HepG2 (cell line): ENCODE measurements at regions not wholly inside any gene's neighbourhood (a gene's known extent, or its start where the extent isn't known, plus 50 kb on each side); places are given as distances from the start of the nearest gene placed in this dataset.

ENCODE experiments used
- ARID3A ChIP-seq: IDR thresholded peaks from 2 replicates; pipeline ENCODE4 v1.6.1; 2012; ENCODE audit warnings: low read depth, low read length, improper control_type of control experiment
- DNMT3B ChIP-seq: conservative IDR thresholded peaks from 2 replicates; pipeline ENCODE4 v1.6.1; 2016; ENCODE audit warnings: missing biosample characterization, control low read depth
- FOSL1 ChIP-seq: sonication (generic); formaldehyde crosslinking; IDR thresholded peaks from 2 replicates; pipeline ENCODE4 v1.9.0; 2021; ENCODE audit warnings: missing genetic modification reagents, borderline replicate concordance
- FOSL2 ChIP-seq: sonication (generic); formaldehyde crosslinking; IDR thresholded peaks from 2 replicates; pipeline ENCODE4 v1.4.0; 2020; ENCODE audit warnings: missing genetic modification reagents
- FOXA1 ChIP-seq, 2 experiments: fragments of 450-650 bp in 1 of 2; sonication (generic) in 1 of 2; formaldehyde crosslinking in 1 of 2; IDR thresholded peaks; 2 replicates each; pipeline versions ENCODE4 v1.4.0 to v1.6.1; 2016 to 2020; ENCODE audit warnings: missing genetic modification reagents in 1 of 2
- ISL2 ChIP-seq: sonication (generic); formaldehyde crosslinking; IDR thresholded peaks from 2 replicates; pipeline ENCODE4 v1.5.0; 2020; ENCODE audit warnings: missing genetic modification reagents
- JUNB ChIP-seq: sonication (generic); formaldehyde crosslinking; IDR thresholded peaks from 2 replicates; pipeline ENCODE4 v1.8.0; 2022; ENCODE audit warnings: missing genetic modification reagents, mild to moderate bottlenecking, borderline replicate concordance
- JUND ChIP-seq: sonication (generic); formaldehyde crosslinking; IDR thresholded peaks from 2 replicates; pipeline ENCODE4 v1.8.0; 2022; ENCODE audit warnings: mild to moderate bottlenecking, missing genetic modification reagents
- MXI1 ChIP-seq: IDR thresholded peaks from 3 replicates; pipeline ENCODE4 v1.6.1; 2012; ENCODE audit warnings: low read depth, low read length, inconsistent platforms, borderline replicate concordance
- NR2F1 ChIP-seq, 2 experiments: fragments of 450-650 bp in 1 of 2; formaldehyde crosslinking in 1 of 2; IDR thresholded peaks; 2 replicates each; pipeline versions ENCODE4 v1.5.0 to v1.6.1; 2016 to 2020; ENCODE audit warnings: mild to moderate bottlenecking in 1 of 2, missing compliant biosample characterization in 1 of 2, missing genetic modification reagents in 1 of 2, moderate library complexity in 1 of 2
- PAXIP1 ChIP-seq: sonication (generic); formaldehyde crosslinking; conservative IDR thresholded peaks from 2 replicates; pipeline ENCODE4 v1.4.0; 2020; ENCODE audit warnings: mild to moderate bottlenecking, missing genetic modification reagents, moderate library complexity
- SMARCE1 ChIP-seq: fragments of 450-650 bp; IDR thresholded peaks from 2 replicates; pipeline ENCODE4 v1.6.1; 2017; ENCODE audit warnings: borderline replicate concordance
- SOX6 ChIP-seq, 2 experiments: fragments of 450-650 bp in 1 of 2; sonication (generic) in 1 of 2; formaldehyde crosslinking in 1 of 2; IDR thresholded peaks; 2 replicates each; pipeline versions ENCODE4 v1.4.0 to v1.6.1; 2017 to 2020; ENCODE audit warnings: antibody characterized with exemption in 1 of 2, mild to moderate bottlenecking in 1 of 2, missing genetic modification reagents in 1 of 2
- ZBTB25 ChIP-seq: IDR thresholded peaks from 2 replicates; pipeline ENCODE4 v1.6.1; 2018; ENCODE audit warnings: missing genetic modification reagents
- ZNF644 ChIP-seq: IDR thresholded peaks from 2 replicates; pipeline ENCODE4 v1.6.1; 2016; ENCODE audit warnings: low read depth
- ZNF777 ChIP-seq: sonication (generic); formaldehyde crosslinking; IDR thresholded peaks from 2 replicates; pipeline ENCODE4 v1.4.0; 2020; ENCODE audit warnings: missing genetic modification reagents
- ZNF879 ChIP-seq: sonication (generic); formaldehyde crosslinking; IDR thresholded peaks from 2 replicates; pipeline ENCODE4 v1.8.1; 2023; ENCODE audit warnings: missing genetic modification reagents
- ZSCAN31 ChIP-seq: sonication (generic); formaldehyde crosslinking; IDR thresholded peaks from 2 replicates; pipeline ENCODE4 v1.5.0; 2020; ENCODE audit warnings: low read depth, mild to moderate bottlenecking, missing genetic modification reagents

- 0 out of 2 replicates have a peak, but pooled peaks have one; percentile 6 for TF ChIP-seq ZNF644
- no peak for TF ChIP-seq SOX6 (IDR thresholded peaks at IDR 0.05)
- 0 out of 2 replicates have a peak, but pooled peaks have one; percentile 13 for TF ChIP-seq SOX6 (CRISPR knock-in tag; IDR thresholded peaks at IDR 0.05)
- TF ChIP-seq ZBTB25 (CRISPR knock-in tag), result no peak
- TF ChIP-seq JUND (CRISPR knock-in tag), result peak; percentile 75; the same call in 1 of the 2 replicates
- TF ChIP-seq PAXIP1 (CRISPR knock-in tag), result peak; percentile 66
- TF ChIP-seq FOSL2 (CRISPR knock-in tag), result peak; percentile 99
- peak; percentile 72; the same call in 1 of the 2 replicates for TF ChIP-seq JUNB (CRISPR knock-in tag)
- TF ChIP-seq FOSL1 (CRISPR knock-in tag), result peak; percentile 79
- TF ChIP-seq ISL2 (CRISPR knock-in tag), result peak; percentile 18; the same call in 1 of the 2 replicates
- no peak for TF ChIP-seq DNMT3B (CRISPR knock-in tag)
- peak; percentile 83 for TF ChIP-seq FOXA1 (IDR thresholded peaks at IDR 0.05)
- TF ChIP-seq FOXA1 (CRISPR knock-in tag; IDR thresholded peaks at IDR 0.05), result peak; percentile 79
- no peak for TF ChIP-seq MXI1
- TF ChIP-seq SMARCE1, result peak; percentile 59; the same call in 1 of the 2 replicates
- TF ChIP-seq NR2F1 (CRISPR knock-in tag; IDR thresholded peaks at IDR 0.05), result peak in 1 of 2 experiments; percentile 51; a peak in 1 of 4 replicates
- TF ChIP-seq ZNF777, result no peak
- TF ChIP-seq ZNF879, result no peak
- TF ChIP-seq ARID3A, result peak; percentile 43; the same call in 1 of the 2 replicates
- TF ChIP-seq ZSCAN31 (CRISPR knock-in tag), result no peak
Measured at GRCh38 chr10:52883996-52884871, 111.7 kb upstream of the MBL2 start (continued).
